IMR-90 (cell line): ENCODE measurements at regions not wholly inside any gene's neighbourhood (a gene's known extent, or its start where the extent isn't known, plus 50 kb on each side); places are given as distances from the start of the nearest gene placed in this dataset.

ENCODE experiments used
- BHLHE40 ChIP-seq: fragments of 150-350 bp; IDR thresholded peaks from 2 replicates; pipeline ENCODE4 v1.6.1; 2016; ENCODE audit warnings: mild to moderate bottlenecking, low read depth, low read length
- CEBPB ChIP-seq: IDR thresholded peaks from 2 replicates; pipeline ENCODE4 v1.6.1; 2012; ENCODE audit warnings: low read depth, low read length, improper control_type of control experiment
- MXI1 ChIP-seq: IDR thresholded peaks from 2 replicates; pipeline ENCODE4 v1.6.1; 2012; ENCODE audit warnings: low read depth, mild to moderate bottlenecking, low read length, moderate library complexity, borderline replicate concordance
- POLR2A ChIP-seq: IDR thresholded peaks from 2 replicates; pipeline ENCODE4 v1.6.1; 2012; ENCODE audit warnings: mild to moderate bottlenecking, low read depth, low read length
- RAD21 ChIP-seq: IDR thresholded peaks from 2 replicates; pipeline ENCODE4 v1.6.1; 2012; ENCODE audit warnings: low read length, improper control_type of control experiment
- TF ChIP-seq, protein P1 (sequence below): conservative IDR thresholded peaks from 2 replicates; pipeline ENCODE4 v1.5.1; 2012; ENCODE audit warnings: mild to moderate bottlenecking, low read depth, low read length, improper control_type of control experiment
- TF ChIP-seq, protein P2 (sequence below): fragments of 150-350 bp; IDR thresholded peaks from 2 replicates; pipeline ENCODE4 v1.6.1; 2017; ENCODE audit warnings: mild to moderate bottlenecking, antibody characterized with exemption, low read length, low read depth

DNA sequence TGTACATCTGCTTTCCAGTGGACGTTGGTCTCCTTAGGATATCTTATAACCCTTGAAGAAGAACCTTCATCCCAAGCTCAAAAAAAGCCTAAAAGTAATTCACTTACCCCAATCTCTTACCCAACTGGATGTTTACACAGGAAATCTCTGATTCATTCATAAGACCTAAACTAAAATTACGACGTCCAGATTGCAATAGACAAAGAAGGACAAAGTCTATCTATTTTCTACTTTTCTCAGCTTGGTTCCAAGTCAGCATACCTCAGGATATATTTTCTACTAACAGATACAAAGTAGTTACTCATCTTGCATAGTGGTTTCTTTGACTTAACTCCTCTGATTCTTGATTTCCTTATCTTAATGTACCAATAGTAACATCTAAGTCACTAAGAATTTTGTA, 669.9 kb downstream of the OTOL1 start:
- TF ChIP-seq, protein P1, sequence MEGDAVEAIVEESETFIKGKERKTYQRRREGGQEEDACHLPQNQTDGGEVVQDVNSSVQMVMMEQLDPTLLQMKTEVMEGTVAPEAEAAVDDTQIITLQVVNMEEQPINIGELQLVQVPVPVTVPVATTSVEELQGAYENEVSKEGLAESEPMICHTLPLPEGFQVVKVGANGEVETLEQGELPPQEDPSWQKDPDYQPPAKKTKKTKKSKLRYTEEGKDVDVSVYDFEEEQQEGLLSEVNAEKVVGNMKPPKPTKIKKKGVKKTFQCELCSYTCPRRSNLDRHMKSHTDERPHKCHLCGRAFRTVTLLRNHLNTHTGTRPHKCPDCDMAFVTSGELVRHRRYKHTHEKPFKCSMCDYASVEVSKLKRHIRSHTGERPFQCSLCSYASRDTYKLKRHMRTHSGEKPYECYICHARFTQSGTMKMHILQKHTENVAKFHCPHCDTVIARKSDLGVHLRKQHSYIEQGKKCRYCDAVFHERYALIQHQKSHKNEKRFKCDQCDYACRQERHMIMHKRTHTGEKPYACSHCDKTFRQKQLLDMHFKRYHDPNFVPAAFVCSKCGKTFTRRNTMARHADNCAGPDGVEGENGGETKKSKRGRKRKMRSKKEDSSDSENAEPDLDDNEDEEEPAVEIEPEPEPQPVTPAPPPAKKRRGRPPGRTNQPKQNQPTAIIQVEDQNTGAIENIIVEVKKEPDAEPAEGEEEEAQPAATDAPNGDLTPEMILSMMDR: no peak
- TF ChIP-seq POLR2A (no peak), RAD21 (no peak), BHLHE40 (no peak), CEBPB (peak; percentile 60; the same call in 1 of the 2 replicates), MXI1 (no peak)
- TF ChIP-seq, protein P2, sequence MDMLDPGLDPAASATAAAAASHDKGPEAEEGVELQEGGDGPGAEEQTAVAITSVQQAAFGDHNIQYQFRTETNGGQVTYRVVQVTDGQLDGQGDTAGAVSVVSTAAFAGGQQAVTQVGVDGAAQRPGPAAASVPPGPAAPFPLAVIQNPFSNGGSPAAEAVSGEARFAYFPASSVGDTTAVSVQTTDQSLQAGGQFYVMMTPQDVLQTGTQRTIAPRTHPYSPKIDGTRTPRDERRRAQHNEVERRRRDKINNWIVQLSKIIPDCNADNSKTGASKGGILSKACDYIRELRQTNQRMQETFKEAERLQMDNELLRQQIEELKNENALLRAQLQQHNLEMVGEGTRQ: no peak
